Superior temporal gyrus (tissue), 1 donor: ENCODE measurements at regions not wholly inside any gene's neighbourhood (a gene's known extent, or its start where the extent isn't known, plus 50 kb on each side); places are given as distances from the start of the nearest gene placed in this dataset.
"Not testable (repeated sequence)": the region's sequence is repeated elsewhere in the genome, so short reads cannot be mapped to it uniquely, and the experiment has no call there.

Source experiments
- DNase-seq: peaks from one replicate; pipeline ENCODE4 v3.0.0-alpha.2; 2016; ENCODE audit errors: extremely low spot score

DNA sequence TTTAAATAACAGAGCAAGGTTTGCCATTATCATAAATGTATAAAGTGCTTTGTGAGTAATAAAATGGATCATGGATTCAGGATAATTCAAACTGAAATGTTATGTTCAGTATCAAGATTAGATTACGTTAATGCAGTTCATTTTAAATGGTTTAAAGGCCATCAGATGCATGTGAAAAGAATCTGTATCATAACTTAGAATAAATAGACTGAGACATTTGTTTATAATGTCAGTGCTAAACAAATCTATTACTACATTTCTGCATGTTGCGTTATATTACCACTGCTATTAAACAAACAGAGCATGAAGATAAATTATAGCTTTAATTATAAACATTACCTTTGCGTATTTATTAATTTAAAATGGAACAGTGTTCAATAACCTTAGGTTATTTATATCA, 160.2 kb downstream of the TOX3 start:
- DNase-seq, result no peak

DNA sequence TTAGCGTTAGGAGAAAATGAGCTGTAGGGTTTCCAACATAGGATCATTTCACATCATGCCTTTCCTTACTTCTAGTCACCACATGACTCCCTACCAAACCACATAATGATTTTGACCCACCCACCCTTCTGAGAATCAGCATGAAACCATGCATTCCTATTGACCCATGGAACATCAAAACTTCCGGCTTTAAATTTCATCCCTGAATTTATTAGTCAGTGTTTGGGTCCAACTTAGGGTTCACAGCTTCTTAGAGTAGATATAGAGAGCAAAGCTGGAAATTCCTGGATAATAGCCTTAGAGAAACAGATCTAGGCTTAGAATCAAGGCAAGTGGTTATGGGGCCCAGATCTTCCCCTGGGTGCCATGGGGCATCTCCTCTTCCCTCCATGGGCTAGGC, 162.6 kb downstream of the TOX3 start:
- no peak for DNase-seq

DNA sequence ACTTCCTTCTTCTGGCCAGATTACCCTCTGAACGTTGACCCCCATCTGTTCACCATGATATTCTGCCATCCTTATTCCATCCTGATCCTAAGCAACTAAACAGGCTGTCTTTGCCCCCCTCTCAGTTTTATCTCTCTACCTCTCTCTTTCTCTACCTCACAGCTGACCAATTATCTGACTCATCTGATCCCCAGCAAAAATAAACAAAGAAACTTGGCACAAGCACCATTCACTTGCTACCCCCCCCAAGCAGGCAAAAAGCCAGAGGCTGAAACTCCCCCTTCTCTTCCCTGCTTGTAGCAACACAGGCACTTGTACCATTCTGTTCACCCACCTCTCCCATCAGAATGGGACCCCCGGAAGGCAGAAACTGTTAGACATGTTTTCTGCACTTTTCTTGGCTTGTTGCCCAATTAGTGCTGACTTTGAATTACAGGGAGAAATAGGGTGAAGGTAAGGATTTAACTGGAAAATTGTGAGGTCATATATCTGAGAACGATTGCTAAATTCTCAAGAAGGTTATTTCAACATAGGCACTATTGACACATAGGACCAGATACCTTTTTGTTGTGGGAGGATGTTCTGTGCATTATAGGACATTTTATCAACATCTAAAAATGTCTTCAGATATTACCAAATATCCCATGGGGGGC, 163.2 kb downstream of the TOX3 start:
- DNase-seq, result no peak

DNA sequence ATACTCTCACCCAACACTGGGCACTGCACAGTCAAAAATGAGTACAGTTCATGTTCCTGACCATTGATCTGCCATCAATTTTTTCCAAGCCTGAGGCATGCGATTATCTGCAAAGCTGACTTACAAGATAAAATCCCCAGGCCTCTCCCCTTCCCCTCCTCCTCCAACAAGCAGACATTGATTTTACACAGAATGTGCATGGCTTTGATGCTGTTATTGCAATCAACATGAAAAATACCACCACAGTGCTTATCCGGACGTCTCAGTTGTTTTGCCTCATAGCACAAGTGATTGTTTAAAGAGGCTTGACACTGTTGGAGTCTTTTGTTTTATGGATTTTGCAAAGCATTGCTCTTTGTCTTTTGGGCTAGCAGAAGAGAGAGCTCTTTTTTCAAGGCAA, 163.8 kb downstream of the TOX3 start:
- no peak for DNase-seq

DNA sequence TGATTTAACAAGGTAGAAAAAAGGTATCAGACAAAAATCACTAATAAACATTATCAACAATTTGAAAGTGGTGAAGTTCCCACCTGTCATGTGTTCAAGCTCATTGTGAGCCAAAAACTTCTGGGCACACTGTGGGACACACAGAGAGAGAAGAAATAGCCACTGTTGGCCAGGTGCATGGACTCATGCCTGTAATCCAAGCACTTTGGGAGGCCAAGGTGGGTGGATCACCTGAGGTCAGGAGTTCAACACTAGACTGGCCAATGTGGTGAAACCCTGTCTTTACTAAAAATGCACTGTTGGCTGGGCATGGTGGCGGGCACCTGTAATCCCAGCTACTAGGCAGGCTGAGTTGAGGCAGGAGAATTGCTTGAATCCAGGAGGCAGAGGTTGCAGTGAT, 167.4 kb downstream of the TOX3 start:
- DNase-seq, result no peak

DNA sequence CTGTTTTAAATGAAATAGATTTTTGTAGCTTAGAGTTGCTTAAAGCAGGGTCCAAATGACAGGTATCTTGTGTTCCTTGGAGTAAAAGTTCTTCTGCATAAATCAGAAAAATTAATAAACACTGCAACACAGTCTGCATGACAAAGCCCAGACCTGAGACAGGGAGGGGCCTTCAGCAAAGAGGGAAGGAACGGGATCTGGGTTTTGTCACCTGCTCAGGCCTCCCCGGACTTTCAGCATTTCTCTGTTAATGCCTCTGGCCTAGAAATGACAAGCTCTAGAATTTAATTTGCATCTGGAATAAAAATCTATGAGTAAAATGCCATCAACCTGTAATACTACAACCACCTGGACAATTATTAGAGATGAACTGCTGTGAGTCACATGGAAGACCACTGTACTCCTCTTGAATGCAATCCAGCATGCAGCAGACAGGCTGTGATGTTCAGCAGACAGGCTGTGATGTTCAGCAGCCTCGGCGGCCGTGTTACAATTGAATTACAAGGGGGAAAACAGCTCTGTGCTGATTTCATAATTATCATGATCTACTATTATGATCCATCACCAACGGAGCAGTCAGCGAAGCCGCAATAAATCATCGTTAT, 170.2 kb downstream of the TOX3 start:
- DNase-seq, result no peak

DNA sequence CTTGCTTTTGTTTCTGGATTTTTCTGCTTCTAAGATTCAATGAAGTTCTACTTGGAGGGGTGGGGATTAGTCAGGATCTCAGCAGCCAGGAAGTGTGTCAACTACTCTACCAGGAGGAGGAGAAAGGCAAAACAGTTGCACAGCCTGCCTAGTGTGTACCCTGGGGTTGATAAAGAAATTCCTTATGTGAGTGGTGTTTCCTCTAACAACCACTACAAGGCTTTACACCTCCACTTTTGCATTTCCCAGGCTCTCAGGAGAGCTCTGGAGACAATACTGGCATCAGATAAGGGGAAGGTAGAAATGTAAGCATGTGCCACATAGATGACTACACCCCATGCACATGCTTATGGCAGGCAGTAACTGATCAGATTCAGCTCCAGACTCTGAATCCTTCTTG, 174.6 kb downstream of the TOX3 start:
- DNase-seq, result no peak

DNA sequence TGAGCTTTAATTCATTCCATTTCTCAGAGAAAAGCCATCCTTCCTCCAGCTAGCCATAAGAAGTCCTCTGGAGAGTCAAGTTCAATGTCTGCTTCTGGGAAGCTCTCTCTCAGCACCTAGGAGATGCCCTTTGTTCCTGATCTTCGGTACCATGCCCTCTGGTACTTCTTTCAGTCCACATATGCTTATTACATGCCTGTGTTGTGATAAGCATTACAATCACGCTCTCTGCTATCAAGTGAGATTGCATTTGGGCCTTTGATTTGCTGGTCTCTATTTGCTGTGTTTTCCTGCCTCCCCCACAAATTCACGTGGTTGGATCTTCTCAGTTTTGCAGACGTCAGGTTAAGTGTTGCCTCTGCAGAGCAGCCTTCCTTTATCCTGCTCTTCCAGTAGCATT, 178.1 kb downstream of the TOX3 start:
- no peak for DNase-seq

DNA sequence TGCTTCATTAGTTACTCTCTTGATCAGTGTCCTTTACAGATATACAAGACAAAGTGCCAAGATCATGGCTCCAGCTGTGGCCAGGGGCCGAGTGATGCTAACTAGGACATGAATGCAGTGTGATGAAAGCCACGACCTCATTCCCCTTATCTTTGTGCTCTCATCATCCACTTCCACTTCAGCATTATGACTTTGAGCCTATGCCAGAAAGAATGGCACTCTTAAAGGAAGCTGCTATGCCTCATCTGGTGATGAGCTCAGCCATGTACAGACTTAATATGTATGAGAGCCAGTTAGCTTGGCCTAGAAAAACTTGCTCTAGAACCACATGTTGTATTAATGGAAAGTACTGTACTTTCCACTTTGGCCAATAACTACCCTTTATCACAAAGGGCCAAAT, 179.1 kb downstream of the TOX3 start:
- DNase-seq, result no peak

DNA sequence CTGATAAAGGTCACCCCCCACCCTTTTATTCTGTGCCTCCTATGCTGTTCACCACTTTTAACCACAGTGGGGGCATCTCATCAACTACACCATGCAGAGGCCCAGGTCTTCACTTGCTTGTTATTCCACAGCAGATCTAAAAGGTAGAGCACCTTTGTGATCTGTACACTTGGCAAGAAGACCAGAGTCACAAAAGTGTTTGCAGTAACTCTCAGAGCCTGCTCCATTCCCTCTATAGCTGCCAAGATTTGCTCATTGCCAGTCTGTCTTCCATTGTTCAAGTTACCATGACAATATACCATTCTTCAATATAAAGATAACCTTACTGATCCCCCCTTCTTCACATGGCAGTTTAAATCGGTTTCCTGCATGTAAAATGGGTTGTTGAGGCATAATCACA, 180.0 kb downstream of the TOX3 start:
- DNase-seq, result no peak

DNA sequence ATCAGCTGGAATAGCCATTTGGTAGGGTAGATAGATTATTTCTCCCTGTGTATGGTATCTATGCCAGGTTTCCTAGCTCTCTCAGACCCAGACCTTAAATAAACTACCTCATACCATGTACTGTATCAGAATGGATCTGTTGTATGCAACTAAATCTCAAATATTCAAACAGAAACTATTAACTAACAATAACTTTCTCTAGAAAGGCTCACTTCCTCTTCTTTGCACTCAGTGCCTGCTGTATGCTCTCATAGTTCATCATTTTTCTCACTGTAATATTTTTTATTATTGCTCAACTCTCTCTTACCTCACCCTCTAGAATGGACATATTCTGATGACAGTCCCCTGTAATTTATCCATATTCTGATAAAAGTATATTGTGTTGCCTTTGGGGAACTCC, 182.4 kb downstream of the TOX3 start:
- DNase-seq, result no peak

DNA sequence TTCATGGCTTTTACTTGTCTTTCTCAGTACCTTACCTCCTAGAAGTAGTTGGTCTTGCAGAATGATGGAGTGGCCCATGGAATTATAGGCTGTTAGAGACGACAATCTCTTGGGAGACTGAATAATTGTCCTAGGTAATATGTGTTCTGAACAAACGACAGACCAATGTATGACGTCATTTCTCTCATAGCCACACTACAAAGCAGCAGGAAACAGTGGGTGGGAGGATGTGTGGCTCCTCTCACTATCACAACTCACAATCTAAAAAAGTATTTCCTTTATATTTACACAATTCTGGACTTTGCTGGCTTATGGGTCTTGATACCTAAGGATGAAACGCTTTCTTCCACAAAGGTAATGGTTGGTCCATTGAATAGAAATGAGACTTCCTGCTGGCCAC, 183.9 kb downstream of the TOX3 start:
- DNase-seq, result no peak

DNA sequence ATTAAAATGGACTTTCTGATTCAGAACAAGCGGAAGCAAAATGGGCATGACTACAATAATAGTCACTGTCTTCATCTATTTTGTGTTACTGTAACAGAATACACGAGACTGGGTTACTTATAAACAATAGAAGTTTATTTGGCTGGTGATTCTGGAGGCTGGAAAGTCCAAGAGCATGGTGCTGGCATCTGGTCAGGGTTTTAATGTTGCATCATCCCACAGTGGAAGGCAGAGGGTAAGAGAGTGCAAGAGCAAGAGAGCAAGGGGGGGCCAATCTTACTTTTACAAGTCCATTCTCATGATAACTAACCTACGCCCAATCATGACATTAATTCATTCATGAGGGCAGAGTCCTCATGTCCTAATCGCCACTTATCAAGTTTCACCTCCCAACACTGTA, 189.2 kb downstream of the TOX3 start:
- DNase-seq, result no peak

DNA sequence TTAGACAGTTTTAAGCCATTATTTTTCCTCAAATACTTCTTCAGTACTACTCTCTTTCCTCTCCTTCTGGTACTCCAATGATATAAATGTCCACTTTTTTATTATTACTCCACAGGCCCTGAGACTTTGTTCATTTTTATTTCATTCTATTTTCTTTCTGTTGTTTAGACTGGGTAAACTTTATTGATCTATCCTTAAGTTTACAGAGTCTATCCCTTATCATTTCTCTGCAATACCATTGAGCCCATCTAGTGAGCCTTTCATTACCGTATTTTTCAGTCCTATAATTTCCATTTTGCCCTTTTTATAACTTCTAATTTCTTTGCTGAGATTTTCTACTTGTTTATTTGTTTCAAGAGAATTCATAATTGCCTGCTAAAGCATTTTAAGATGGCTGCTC, 193.7 kb downstream of the TOX3 start:
- DNase-seq, result no peak

DNA sequence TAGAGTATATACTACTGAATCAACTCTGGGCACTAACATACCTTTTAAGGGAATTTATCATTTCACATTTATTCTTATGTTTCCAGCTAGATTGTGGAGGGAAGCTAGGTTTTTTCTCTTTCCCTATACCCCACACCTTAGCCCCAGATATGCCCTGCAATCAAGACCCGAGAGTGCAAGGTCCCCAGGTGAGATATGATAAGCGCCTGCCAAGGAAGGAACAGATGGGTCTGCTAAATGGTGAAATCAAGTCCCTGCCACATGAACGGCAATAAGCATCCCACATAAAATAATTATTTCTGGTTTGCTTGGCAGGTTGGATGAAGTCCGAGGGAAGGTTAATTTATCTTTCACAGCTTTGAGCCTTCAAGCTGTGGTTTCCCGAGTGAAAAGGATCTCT, 195.5 kb downstream of the TOX3 start:
- DNase-seq, result no peak

DNA sequence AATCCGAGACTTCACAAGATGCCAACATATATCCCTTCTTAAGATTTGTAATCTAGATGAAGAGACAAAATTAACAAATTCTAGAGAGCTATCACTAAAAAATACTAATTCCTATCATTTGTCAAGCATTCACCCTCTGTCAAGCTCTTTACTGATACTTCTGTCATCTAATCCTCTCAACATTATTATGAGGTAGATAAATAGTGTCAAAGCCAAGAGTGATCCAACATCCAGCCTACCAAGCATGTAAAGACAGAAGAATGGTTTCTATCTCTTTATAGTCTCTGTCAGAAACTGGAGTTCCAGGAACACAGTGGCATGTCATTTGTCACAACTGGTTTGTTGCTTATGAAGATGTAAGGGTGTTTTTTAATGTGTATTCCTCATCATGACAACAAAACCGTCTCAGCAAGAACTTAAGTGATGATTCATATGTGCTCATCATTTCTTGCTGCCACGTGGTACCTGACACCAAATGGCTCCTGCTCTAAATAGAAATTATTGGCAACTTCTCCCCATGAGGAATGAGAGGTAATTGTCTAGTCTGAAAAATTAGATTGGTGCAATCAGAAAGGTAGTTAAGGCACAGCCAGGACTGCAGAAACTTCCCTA, 196.8 kb downstream of the TOX3 start:
- DNase-seq, result no peak

DNA sequence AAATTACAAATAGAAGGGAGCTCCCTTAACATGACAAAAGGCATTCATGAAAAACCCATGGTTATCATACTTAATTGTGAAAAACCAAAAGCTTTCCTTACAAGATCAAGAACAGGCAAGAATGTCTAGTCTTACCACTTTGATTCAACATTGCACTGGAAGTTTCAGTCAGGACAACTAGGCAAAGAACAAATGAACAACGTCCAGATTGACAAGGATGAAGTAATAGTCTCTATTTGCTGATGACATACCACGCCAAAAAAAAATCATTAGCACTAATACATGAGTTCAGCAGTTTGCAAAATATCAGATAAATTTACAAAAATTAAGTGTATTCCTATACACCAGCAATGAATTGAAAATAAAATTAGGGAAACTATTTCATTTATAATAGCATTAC, 200.2 kb downstream of the TOX3 start:
- no peak for DNase-seq

DNA sequence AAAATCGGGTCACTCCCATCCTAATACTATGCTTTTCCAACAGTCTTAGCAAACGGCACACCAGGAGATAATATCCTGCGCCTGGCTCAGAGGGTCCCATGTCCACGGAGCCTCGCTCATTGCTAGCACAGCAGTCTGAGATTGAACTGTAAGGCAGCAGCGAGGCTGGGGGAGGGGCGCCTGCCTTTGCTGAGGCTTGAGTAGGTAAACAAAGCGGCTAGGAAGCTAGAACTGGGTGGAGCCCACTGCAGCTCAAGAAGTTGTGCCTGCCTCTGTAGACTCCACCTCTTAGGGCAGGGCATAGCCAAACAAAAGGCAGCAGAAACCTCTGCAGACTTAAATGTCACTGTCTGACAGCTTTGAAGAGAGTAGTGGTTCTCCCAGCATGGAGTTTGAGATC, 213.3 kb downstream of the TOX3 start:
- DNase-seq, result not testable (repeated sequence)

DNA sequence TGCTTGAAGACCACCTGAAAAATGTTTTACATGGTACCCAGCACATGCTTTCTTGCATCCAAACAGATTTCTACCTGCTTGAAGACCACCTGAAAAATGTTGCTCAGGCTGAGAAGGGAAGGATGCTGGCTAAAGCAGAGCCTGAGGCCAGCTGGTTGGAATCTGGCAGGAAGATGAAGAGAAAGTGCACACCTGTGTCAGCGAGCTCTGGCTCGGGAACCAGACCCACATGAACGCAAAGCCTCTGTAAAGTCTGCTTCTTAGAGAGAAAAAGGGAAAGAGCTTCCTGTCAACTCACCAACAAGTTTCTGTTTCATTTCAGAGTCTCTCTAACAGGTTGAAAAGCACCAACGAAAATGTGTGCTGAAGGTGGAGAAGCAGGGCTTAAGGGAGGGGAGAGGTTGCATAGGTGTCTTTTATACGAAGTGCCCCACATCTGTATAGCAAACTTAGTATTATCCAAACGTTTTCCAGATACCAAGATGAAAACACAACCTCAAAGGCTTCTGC, 226.0 kb downstream of the TOX3 start:
- DNase-seq, result no peak

DNA sequence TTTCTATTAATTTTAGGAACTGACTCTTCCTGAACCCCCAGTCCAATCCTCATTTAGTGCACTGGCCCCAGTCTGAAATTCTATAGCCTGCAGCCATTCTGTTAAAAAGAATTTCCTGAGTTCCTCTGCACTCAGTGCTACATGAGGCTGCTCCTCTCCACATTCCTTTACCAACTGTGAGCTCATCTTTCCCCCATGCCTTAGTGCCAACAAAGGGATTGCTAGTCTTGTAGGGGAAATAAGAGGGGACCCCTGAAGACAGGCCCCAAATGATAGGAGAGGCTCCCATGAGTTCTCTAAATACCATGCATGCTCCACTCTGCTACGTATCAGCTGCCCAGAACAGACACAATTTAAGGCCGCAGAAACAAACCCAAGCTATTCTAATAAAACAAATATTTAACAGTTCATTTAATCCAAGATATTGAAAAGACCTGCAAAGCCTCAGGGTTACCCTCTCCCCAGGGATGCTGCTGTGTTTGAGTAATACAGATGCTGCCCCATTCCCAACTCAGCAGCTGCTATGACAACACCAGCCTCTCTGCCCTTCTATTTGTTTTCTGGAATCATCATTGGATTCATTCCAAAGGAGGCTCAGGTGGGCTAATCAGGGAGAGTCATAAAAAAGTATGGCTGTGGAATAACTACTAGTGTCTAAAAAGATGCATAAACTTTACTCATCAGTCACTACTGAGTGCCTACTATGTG, 228.5 kb downstream of the TOX3 start:
- no peak for DNase-seq

DNA sequence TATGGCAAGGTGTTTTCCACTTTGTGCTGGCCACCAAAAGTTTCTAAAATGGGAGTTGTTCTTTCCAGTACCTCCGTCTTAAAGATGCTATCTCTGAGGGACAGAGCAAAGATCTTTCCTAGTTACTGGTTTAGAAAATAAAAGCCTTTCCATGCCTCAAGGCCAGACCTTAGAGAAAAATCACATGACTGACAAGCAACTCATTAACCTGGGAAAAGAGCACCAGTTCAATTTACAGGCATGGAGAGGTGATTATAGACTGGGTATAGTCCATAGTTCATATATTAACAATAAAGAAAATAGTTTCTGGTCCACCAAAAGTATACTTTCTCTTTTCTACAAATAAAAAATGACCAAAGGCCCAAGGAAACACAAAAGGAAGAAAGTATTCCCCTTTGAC, 230.7 kb downstream of the TOX3 start:
- no peak for DNase-seq

DNA sequence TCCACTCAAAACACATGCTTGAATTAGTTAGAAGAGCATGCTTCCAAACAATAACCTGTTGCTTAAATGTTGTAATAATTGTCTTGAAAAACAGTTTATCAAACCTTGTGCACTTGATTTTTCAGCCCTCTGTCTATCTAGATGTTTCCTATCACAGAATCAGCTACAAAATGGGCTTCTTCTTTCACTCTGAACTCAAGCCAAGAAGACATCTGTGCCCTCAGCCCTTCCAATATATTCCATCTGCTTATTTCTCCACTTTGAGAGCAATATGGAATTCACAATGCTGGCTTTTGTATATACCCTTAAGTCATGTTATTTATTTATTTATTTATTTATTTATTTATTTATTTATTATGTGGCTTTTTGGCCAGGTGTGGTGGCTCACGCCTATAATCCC, 234.2 kb downstream of the TOX3 start:
- DNase-seq, result no peak
